Upper lobe of right lung (tissue), 1 donor: ENCODE measurements at regions not wholly inside any gene's neighbourhood (a gene's known extent, or its start where the extent isn't known, plus 50 kb on each side); places are given as distances from the start of the nearest gene placed in this dataset.
"Not testable (repeated sequence)": the region's sequence is repeated elsewhere in the genome, so short reads cannot be mapped to it uniquely, and the experiment has no call there.

Experiments used
- ATAC-seq: fragments of 200-7000 bp; cut with Tn5 transposase; one replicate; pipeline ENCODE4 v1.9.1; 2020; ENCODE audit warnings: mild to moderate bottlenecking, moderate library complexity
- DNase-seq: peaks from one replicate; pipeline ENCODE4 v3.0.0-alpha.2; 2020
- H3K27ac ChIP-seq: fragments of 200-600 bp; one replicate; pipeline ENCODE4 v1.8.0; 2022
- H3K27me3 ChIP-seq: fragments of 200-600 bp; one replicate; pipeline ENCODE4 v1.8.0; 2022; ENCODE audit warnings: mild to moderate bottlenecking
- H3K36me3 ChIP-seq: fragments of 200-600 bp; one replicate; pipeline ENCODE4 v1.8.0; 2022
- H3K4me1 ChIP-seq: fragments of 200-600 bp; one replicate; pipeline ENCODE4 v1.8.0; 2022
- H3K4me3 ChIP-seq: fragments of 200-600 bp; one replicate; pipeline ENCODE4 v1.8.0; 2022; ENCODE audit warnings: mild to moderate bottlenecking
- H3K9me3 ChIP-seq: fragments of 200-600 bp; one replicate; pipeline ENCODE4 v1.8.0; 2022
- CTCF ChIP-seq: fragments of 200-600 bp; IDR thresholded peaks from one replicate; pipeline ENCODE4 v1.8.0; 2022; ENCODE audit warnings: antibody characterized with exemption
- intact Hi-C: fragments of 100-400 bp; cut with DNase I; formaldehyde crosslinking; loops from one replicate; pipeline ENCODE4 v1.11.0; 2022
- donor health status: DM: no; HTN: yes; CAD: no; lungs with severe emphysema.

GRCh38 chr15:20376872-20377271, 164.7 kb downstream of the GOLGA6L6 start:
- Histone ChIP-seq H3K4me3 (no peak overlapping the region), H3K4me1 (no peaks in the 10 kb centered on the region), H3K27me3 (no peaks in the 10 kb centered on the region), H3K36me3 (no peaks in the 10 kb centered on the region), H3K27ac (no peak overlapping the region), H3K9me3 (no peaks in the 10 kb centered on the region)
- intact Hi-C loops: no loop called here
- no peak for ATAC-seq
- TF ChIP-seq CTCF: no peak
- no peak for DNase-seq

GRCh38 chr15:20372416-20372815, 169.2 kb downstream of the GOLGA6L6 start:
- H3K4me1 ChIP-seq, H3K4me3 ChIP-seq, H3K9me3 ChIP-seq, H3K27ac ChIP-seq, intact Hi-C loops, H3K36me3 ChIP-seq, H3K27me3 ChIP-seq, DNase-seq: not testable (repeated sequence)
- ATAC-seq: peak; percentile 45

- intact Hi-C loops: no loop called here
- H3K27ac ChIP-seq: no peak overlapping the region
- no peaks in the 10 kb centered on the region for H3K4me1 ChIP-seq
- no peak for DNase-seq
- H3K27me3 ChIP-seq: no peaks in the 10 kb centered on the region
- no peak for ATAC-seq
- no peak for TF ChIP-seq CTCF
- no peak overlapping the region for H3K4me3 ChIP-seq
- H3K9me3 ChIP-seq: no peaks in the 10 kb centered on the region
- H3K36me3 ChIP-seq: no peaks in the 10 kb centered on the region
These were observed 172.1 kb downstream of the GOLGA6L6 start for GRCh38 chr15:20369500-20369899.

- Histone ChIP-seq H3K4me1 (no peaks in the 10 kb centered on the region), H3K9me3 (no peaks in the 10 kb centered on the region), H3K27ac (no peak overlapping the region), H3K27me3 (no peaks in the 10 kb centered on the region), H3K36me3 (no peaks in the 10 kb centered on the region), H3K4me3 (no peak overlapping the region)
- no peak for DNase-seq
- TF ChIP-seq CTCF: no peak
- no peak for ATAC-seq
- intact Hi-C loops: no loop called here
These were observed 172.6 kb downstream of the GOLGA6L6 start for GRCh38 chr15:20368974-20369373.

GRCh38 chr15:20367093-20367492, 174.5 kb downstream of the GOLGA6L6 start:
- ATAC-seq (no peak), DNase-seq (no peak)
- no peak for TF ChIP-seq CTCF
- Histone ChIP-seq H3K27me3 (no peaks in the 10 kb centered on the region), H3K4me3 (no peak overlapping the region), H3K4me1 (no peaks in the 10 kb centered on the region), H3K27ac (no peak overlapping the region), H3K36me3 (no peaks in the 10 kb centered on the region), H3K9me3 (no peaks in the 10 kb centered on the region)
- intact Hi-C loops: no loop called here

- H3K4me3 ChIP-seq, intact Hi-C loops, H3K4me1 ChIP-seq, H3K27ac ChIP-seq, DNase-seq, H3K9me3 ChIP-seq, H3K27me3 ChIP-seq, H3K36me3 ChIP-seq: not testable (repeated sequence)
- peak; percentile 32 for ATAC-seq
These were observed 178.0 kb downstream of the GOLGA6L6 start for GRCh38 chr15:20363591-20363990.

- no peak for TF ChIP-seq CTCF
- ATAC-seq: no peak
- DNase-seq: no peak
- no peaks in the 10 kb centered on the region for H3K27me3 ChIP-seq
- H3K36me3 ChIP-seq: no peaks in the 10 kb centered on the region
- intact Hi-C loops: no loop called here
- no peaks in the 10 kb centered on the region for H3K4me1 ChIP-seq
- no peaks in the 10 kb centered on the region for H3K9me3 ChIP-seq
- H3K4me3 ChIP-seq: no peak overlapping the region
- H3K27ac ChIP-seq: no peak overlapping the region
These were observed 180.5 kb downstream of the GOLGA6L6 start for GRCh38 chr15:20361091-20361490.
